Ascending aorta (tissue), 2 donors: ENCODE measurements at regions not wholly inside any gene's neighbourhood (a gene's known extent, or its start where the extent isn't known, plus 50 kb on each side); places are given as distances from the start of the nearest gene placed in this dataset.

Experiments used
- DNase-seq, 2 donors: peaks; one replicate each; pipeline ENCODE4 v3.0.0-alpha.2; 2019; ENCODE audit warnings: low spot score in 2 of 2
- H3K27ac ChIP-seq, 2 donors: fragments of 200-600 bp; sonication (generic); one replicate each; pipeline ENCODE4 v1.5.1; 2016 to 2017; ENCODE audit warnings: mild to moderate bottlenecking in 1 of 2
- H3K27me3 ChIP-seq: fragments of 200-600 bp; sonication (generic); one replicate; pipeline ENCODE4 v1.5.1; 2017
- H3K36me3 ChIP-seq, 2 donors: fragments of 200-600 bp; sonication (generic); one replicate each; pipeline ENCODE4 v1.5.1; 2016
- H3K4me1 ChIP-seq, 2 donors: fragments of 200-600 bp; sonication (generic); one replicate each; pipeline ENCODE4 v1.5.1; 2016 to 2017; ENCODE audit warnings: mild to moderate bottlenecking in 1 of 2
- H3K4me3 ChIP-seq, 2 donors: fragments of 200-600 bp; sonication (generic); one replicate each; pipeline ENCODE4 v1.5.1; 2016 to 2017; ENCODE audit warnings: mild to moderate bottlenecking in 1 of 2
- H3K9me3 ChIP-seq, 2 donors: fragments of 200-600 bp; sonication (generic); one replicate each; pipeline ENCODE4 v1.5.1; 2016
- intact Hi-C: fragments of 100-400 bp; cut with DNase I; formaldehyde crosslinking; loops from one replicate; pipeline ENCODE4 v1.15.1; 2023
- TF ChIP-seq, protein P1 (sequence below), 3 experiments: fragments of 200-600 bp in 2 of 3; fragments of 450-650 bp in 1 of 3; sonication (generic) in 2 of 3; IDR thresholded peaks; one replicate each; pipeline ENCODE4 v1.5.1; 2016 to 2019; ENCODE audit warnings: antibody characterized with exemption in 3 of 3, mild to moderate bottlenecking in 1 of 3, moderate library complexity in 1 of 3

DNA sequence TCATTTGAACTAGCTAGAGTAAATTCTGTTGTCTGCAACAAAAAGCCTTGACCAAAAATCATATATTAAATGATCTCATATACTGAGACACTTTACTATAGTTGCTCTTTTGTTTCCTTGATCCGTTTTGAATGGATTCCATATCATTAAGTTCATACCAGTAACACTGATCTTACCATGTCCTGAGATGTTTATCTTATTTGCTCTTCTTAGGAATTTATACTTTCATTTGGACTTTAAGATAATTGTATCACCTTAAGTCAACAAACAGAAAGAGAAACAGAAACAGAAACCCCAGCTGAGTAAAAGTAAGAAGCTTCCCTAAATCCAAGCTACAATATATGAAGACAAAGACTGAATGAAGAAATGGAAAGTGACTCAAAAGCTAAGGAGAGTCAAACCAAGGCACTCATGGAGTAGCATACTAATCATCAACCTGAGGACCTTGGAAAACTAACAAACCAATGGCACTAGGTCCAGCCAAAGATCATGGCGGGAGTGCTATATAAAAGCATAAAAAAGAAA lies 106.5 kb upstream of the COX10 start:
- no peaks in the 10 kb centered on the region for H3K9me3 ChIP-seq

DNA sequence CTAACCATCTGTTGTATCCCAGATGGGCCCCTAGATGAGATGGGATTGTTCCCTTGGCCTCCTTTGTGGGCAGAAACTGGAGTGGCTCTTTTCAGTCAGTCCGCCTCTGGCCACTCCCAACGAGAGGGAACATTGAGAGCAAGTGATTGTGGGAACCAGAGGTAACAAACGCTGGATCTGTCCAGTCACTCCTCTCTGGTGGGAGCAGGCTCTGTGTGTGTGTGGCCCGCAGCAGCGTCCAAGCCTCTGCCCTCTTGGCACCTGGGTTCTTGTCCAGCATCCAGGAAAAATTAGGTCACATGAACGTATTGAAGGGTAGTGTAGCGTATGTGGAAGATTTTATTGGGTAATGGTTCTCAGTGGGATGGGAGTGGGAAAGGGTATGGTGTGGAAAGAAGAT lies 101.9 kb upstream of the COX10 start:
- intact Hi-C loops: loop anchor here (5.0 kb wide), 1 partner anchor 45 kb away; no protein-coding TSS in a partner anchor

More for the DNA sequence above, 106.5 kb upstream of the COX10 start:
- H3K36me3 ChIP-seq: no peaks in the 10 kb centered on the region
- DNase-seq: no peak
- no peak overlapping the region for H3K4me3 ChIP-seq
- intact Hi-C loops: no loop called here
- H3K4me1 ChIP-seq: no peaks in the 10 kb centered on the region
- no peaks in the 10 kb centered on the region for H3K27me3 ChIP-seq
- TF ChIP-seq, protein P1, sequence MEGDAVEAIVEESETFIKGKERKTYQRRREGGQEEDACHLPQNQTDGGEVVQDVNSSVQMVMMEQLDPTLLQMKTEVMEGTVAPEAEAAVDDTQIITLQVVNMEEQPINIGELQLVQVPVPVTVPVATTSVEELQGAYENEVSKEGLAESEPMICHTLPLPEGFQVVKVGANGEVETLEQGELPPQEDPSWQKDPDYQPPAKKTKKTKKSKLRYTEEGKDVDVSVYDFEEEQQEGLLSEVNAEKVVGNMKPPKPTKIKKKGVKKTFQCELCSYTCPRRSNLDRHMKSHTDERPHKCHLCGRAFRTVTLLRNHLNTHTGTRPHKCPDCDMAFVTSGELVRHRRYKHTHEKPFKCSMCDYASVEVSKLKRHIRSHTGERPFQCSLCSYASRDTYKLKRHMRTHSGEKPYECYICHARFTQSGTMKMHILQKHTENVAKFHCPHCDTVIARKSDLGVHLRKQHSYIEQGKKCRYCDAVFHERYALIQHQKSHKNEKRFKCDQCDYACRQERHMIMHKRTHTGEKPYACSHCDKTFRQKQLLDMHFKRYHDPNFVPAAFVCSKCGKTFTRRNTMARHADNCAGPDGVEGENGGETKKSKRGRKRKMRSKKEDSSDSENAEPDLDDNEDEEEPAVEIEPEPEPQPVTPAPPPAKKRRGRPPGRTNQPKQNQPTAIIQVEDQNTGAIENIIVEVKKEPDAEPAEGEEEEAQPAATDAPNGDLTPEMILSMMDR (IDR thresholded peaks at IDR 0.05): no peak
- no peak overlapping the region for H3K27ac ChIP-seq

DNA sequence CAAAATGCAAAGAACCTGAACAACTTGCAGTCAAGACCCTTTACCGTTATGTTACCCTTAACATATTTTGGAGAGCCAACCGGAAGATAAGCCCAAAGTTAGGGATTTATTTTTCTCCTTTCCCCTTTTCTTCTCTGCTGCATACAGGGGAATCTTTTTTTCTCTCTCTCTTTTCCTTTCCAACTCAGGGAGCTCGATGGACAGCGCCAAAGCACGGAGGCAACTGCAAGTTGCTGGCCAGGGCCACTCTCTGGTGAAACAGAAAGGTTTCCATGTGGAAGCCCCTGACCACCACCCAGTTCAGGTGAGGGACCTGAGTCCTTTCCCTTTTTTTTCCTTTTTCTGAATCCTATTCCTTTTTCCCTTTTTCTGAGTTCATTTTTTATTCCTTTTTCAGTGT lies 98.8 kb upstream of the COX10 start:
- peaks cover 0 to 3% of the 10 kb centered on the region in 2 donors for H3K4me1 ChIP-seq
- no peak for DNase-seq
- no peaks in the 10 kb centered on the region for H3K27me3 ChIP-seq
- no peaks in the 10 kb centered on the region for H3K36me3 ChIP-seq
- H3K4me3 ChIP-seq: peak overlapping the region in 1 of 2 donors; percentile 45
- TF ChIP-seq, protein P1 (IDR thresholded peaks at IDR 0.05): no peak
- H3K9me3 ChIP-seq: no peaks in the 10 kb centered on the region
- peak overlapping the region; percentile 42 to 62 for H3K27ac ChIP-seq
- intact Hi-C loops: no loop called here

More for the DNA sequence above, 101.9 kb upstream of the COX10 start:
- TF ChIP-seq, protein P1 (IDR thresholded peaks at IDR 0.05): no peak
- Histone ChIP-seq H3K36me3 (no peaks in the 10 kb centered on the region), H3K9me3 (no peaks in the 10 kb centered on the region), H3K4me3 (no peak overlapping the region), H3K4me1 (peaks cover 0 to 3% of the 10 kb centered on the region in 2 donors), H3K27me3 (no peaks in the 10 kb centered on the region), H3K27ac (no peak overlapping the region)
- DNase-seq: no peak

DNA sequence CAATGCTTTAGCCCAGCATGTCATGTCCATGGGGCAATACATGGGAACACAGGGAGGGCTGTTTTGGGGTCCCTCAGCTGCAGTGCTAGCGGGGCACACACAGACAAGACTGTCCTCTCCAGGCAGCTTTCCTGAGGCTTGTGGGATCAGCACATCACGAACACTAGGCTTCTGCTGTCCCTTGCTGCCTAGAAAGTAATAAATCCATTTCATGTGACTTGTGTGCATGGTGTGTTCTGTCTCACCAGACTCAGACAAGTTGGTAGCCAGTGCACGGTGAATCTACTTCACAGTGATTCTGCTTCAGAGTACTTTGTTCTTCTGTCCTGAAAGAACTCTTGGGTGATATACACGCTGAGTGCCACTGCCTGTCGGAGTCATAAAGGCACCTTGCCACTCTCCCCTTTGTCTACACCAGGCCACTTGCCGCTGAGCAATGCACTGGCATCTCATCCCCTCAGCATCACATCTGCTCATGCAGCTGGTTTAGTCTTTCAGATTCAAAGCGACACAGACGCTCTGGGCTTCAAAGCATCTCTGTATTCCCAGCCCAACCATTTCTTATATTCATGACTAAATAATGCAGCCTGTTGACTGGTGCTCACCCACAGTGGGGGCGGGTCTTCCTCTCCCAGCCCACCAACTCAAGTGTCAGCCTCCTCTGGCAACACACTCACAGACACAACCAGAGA lies 95.2 kb upstream of the COX10 start:
- TF ChIP-seq, protein P1 (IDR thresholded peaks at IDR 0.05): no peak
- H3K9me3 ChIP-seq: no peaks in the 10 kb centered on the region
- H3K4me1 ChIP-seq: peaks cover 0 to 3% of the 10 kb centered on the region in 2 donors
- H3K27me3 ChIP-seq: no peaks in the 10 kb centered on the region
- DNase-seq: no peak
- H3K27ac ChIP-seq: no peak overlapping the region
- H3K4me3 ChIP-seq: no peak overlapping the region
- no peaks in the 10 kb centered on the region for H3K36me3 ChIP-seq
- intact Hi-C loops: no loop called here

DNA sequence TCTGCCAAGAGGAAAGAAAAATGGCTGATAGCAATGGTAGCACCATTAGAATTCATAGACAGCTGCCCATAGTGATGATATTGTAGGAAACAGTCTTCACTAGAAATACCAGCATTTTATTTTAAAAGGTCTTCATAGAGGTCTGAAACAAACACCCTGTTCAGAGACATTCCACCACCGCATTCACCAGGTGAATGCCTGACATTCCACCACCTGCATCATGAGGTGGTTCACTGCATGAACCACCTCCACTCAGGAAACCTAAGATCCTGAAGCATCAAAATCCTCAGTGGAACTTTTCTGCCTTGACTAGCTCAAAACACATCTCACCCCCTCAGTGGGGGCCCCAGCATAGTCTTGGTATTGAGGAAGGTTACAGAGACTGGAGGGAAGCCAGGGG lies 91.5 kb upstream of the COX10 start:
- no peaks in the 10 kb centered on the region for H3K9me3 ChIP-seq
- intact Hi-C loops: no loop called here
- DNase-seq: no peak

More for the DNA sequence above, 91.5 kb upstream of the COX10 start:
- TF ChIP-seq, protein P1 (IDR thresholded peaks at IDR 0.05): no peak
- Histone ChIP-seq H3K4me3 (no peak overlapping the region), H3K4me1 (no peaks in the 10 kb centered on the region), H3K36me3 (no peaks in the 10 kb centered on the region), H3K27me3 (no peaks in the 10 kb centered on the region), H3K27ac (no peak overlapping the region)
